Natural killer cell (primary cell): ENCODE measurements at regions not wholly inside any gene's neighbourhood (a gene's known extent, or its start where the extent isn't known, plus 50 kb on each side); places are given as distances from the start of the nearest gene placed in this dataset.
"Not testable (repeated sequence)": the region's sequence is repeated elsewhere in the genome, so short reads cannot be mapped to it uniquely, and the experiment has no call there.

ENCODE experiments used
- ATAC-seq, 3 donors: fragments of 150-1000 bp in 2 of 3; fragments of 200-7000 bp in 1 of 3; cut with Tn5 transposase; 1 replicate in 1 of 3; 2 replicates in 2 of 3; pipeline ENCODE4 v1.10.0; 2021; ENCODE audit warnings: mild to moderate bottlenecking in 2 of 3, moderate library complexity in 2 of 3
- DNase-seq, 2 donors: peaks; one replicate each; pipeline versions ENCODE4 v3.0.0 to v3.0.0-alpha.2; 2013 to 2021; ENCODE audit warnings: mixed read lengths in 1 of 2
- H3K27ac ChIP-seq: one replicate; pipeline ENCODE4 v1.5.1; 2013; ENCODE audit warnings: mild to moderate bottlenecking, low read length
- H3K27me3 ChIP-seq: one replicate; pipeline ENCODE4 v1.6.1; 2013; ENCODE audit warnings: low read length; ENCODE audit not compliant: control insufficient read depth, insufficient read depth
- H3K36me3 ChIP-seq: one replicate; pipeline ENCODE4 v1.6.1; 2013; ENCODE audit warnings: low read length; ENCODE audit not compliant: control insufficient read depth, insufficient read depth
- H3K4me1 ChIP-seq: one replicate; pipeline ENCODE4 v1.6.1; 2013; ENCODE audit warnings: low read length; ENCODE audit not compliant: control insufficient read depth, insufficient read depth
- H3K4me3 ChIP-seq: one replicate; pipeline ENCODE4 v1.5.1; 2013; ENCODE audit warnings: low read length
- H3K9me3 ChIP-seq: one replicate; pipeline ENCODE4 v1.6.1; 2013; ENCODE audit warnings: low read length; ENCODE audit not compliant: control insufficient read depth, insufficient read depth
- H3K27ac Mint-ChIP-seq, 2 donors: one replicate each; pipeline ENCODE4 v1.8.0; 2022; ENCODE audit warnings: mild to moderate bottlenecking in 2 of 2, mixed read lengths in 2 of 2, moderate library complexity in 1 of 2
- H3K27me3 Mint-ChIP-seq, 2 donors: one replicate each; pipeline ENCODE4 v1.8.0; 2022; ENCODE audit warnings: low read depth in 2 of 2, mixed read lengths in 2 of 2
- H3K36me3 Mint-ChIP-seq: one replicate; pipeline ENCODE4 v1.8.0; 2022; ENCODE audit warnings: mixed read lengths
- H3K4me1 Mint-ChIP-seq, 2 donors: one replicate each; pipeline ENCODE4 v1.8.0; 2022; ENCODE audit warnings: mixed read lengths in 2 of 2
- H3K4me3 Mint-ChIP-seq: one replicate; pipeline ENCODE4 v1.8.0; 2022; ENCODE audit warnings: mild to moderate bottlenecking, moderate library complexity, mixed read lengths
- H3K9me3 Mint-ChIP-seq, 2 donors: one replicate each; pipeline ENCODE4 v1.8.0; 2022; ENCODE audit warnings: mixed read lengths in 2 of 2
- CTCF ChIP-seq: fragments of 200-600 bp; IDR thresholded peaks from one replicate; pipeline ENCODE4 v1.8.0; 2022; ENCODE audit warnings: antibody characterized with exemption
- WGBS: methylation state at CpG from one replicate; pipeline ENCODE4 v1.1.7; 2013; ENCODE audit warnings: missing lambda C conversion rate; ENCODE audit not compliant: insufficient coverage; 5-methylcytosine and 5-hydroxymethylcytosine counted together
- intact Hi-C: fragments of 100-400 bp; cut with micrococcal nuclease; formaldehyde crosslinking; loops from one replicate; pipeline ENCODE4 v1.14.2; 2022

GRCh38 chr14:21791749-21792148 lies 118.1 kb upstream of the OR4E1 start:
- ATAC-seq (no peak), DNase-seq (no peak)
- Histone ChIP-seq H3K4me1 (no peaks in the 10 kb centered on the region), H3K27me3 (no peaks in the 10 kb centered on the region), H3K9me3 (no peaks in the 10 kb centered on the region), H3K4me3 (no peak overlapping the region), H3K27ac (no peak overlapping the region), H3K36me3 (no peaks in the 10 kb centered on the region)
- intact Hi-C loops: no loop called here
- no peak overlapping the region for H3K27ac Mint-ChIP-seq
- no peaks in the 10 kb centered on the region for H3K4me1 Mint-ChIP-seq
- H3K4me3 Mint-ChIP-seq: no peak overlapping the region
- WGBS: 56% methylated on average over 5 of the region's 6 CpGs
- no peak for TF ChIP-seq CTCF
- no peaks in the 10 kb centered on the region for H3K9me3 Mint-ChIP-seq
- H3K27me3 Mint-ChIP-seq: peaks cover 23 to 59% of the 10 kb centered on the region in 2 donors
- no peaks in the 10 kb centered on the region for H3K36me3 Mint-ChIP-seq

- ATAC-seq, intact Hi-C loops, H3K27me3 ChIP-seq, H3K9me3 Mint-ChIP-seq, H3K4me1 Mint-ChIP-seq, H3K4me3 Mint-ChIP-seq, H3K4me1 ChIP-seq, H3K9me3 ChIP-seq, H3K27ac ChIP-seq, H3K27ac Mint-ChIP-seq, H3K4me3 ChIP-seq, H3K36me3 Mint-ChIP-seq, DNase-seq, H3K36me3 ChIP-seq: not testable (repeated sequence)
- WGBS: 93% methylated on average over 1 of the region's 1 CpG
- H3K27me3 Mint-ChIP-seq: peaks cover 15 to 46% of the 10 kb centered on the region in 2 donors
Observed at GRCh38 chr14:21788687-21789086, 115.1 kb upstream of the OR4E1 start.

- H3K9me3 Mint-ChIP-seq, intact Hi-C loops, H3K4me1 Mint-ChIP-seq: not testable (repeated sequence)
Observed at GRCh38 chr14:21787242-21787641, 113.6 kb upstream of the OR4E1 start.

GRCh38 chr14:21781543-21781942 lies 107.9 kb upstream of the OR4E1 start:
- H3K4me1 ChIP-seq: no peaks in the 10 kb centered on the region
- DNase-seq (no peak), ATAC-seq (no peak)
- no peak overlapping the region for H3K27ac ChIP-seq
- no peaks in the 10 kb centered on the region for H3K9me3 ChIP-seq
- H3K27me3 ChIP-seq: no peaks in the 10 kb centered on the region
- no peak overlapping the region for H3K4me3 ChIP-seq
- Mint-ChIP-seq H3K27me3 (peaks cover 14 to 37% of the 10 kb centered on the region in 2 donors), H3K36me3 (no peaks in the 10 kb centered on the region), H3K4me1 (no peaks in the 10 kb centered on the region), H3K4me3 (no peak overlapping the region), H3K27ac (no peak overlapping the region), H3K9me3 (no peaks in the 10 kb centered on the region)
- intact Hi-C loops: no loop called here
- no peaks in the 10 kb centered on the region for H3K36me3 ChIP-seq
- 96% methylated on average over 6 of the region's 6 CpGs for WGBS
- TF ChIP-seq CTCF: no peak

More at GRCh38 chr14:21787242-21787641, 113.6 kb upstream of the OR4E1 start:
- no CpG with 5 or more reads among the region's 1 CpG for WGBS
- not testable (repeated sequence) for H3K4me3 Mint-ChIP-seq, H3K27ac ChIP-seq, H3K27me3 ChIP-seq, DNase-seq, H3K9me3 ChIP-seq, H3K27ac Mint-ChIP-seq, H3K4me3 ChIP-seq, H3K4me1 ChIP-seq, H3K36me3 Mint-ChIP-seq, H3K36me3 ChIP-seq, ATAC-seq
- peaks cover 18 to 61% of the 10 kb centered on the region in 2 donors for H3K27me3 Mint-ChIP-seq
